Medulla oblongata (tissue), 1 donor: ENCODE measurements at regions not wholly inside any gene's neighbourhood (a gene's known extent, or its start where the extent isn't known, plus 50 kb on each side); places are given as distances from the start of the nearest gene placed in this dataset.
A peak's percentile ranks its signal among the peaks of the same experiment; 100 is the strongest.
"Not testable (repeated sequence)": the region's sequence is repeated elsewhere in the genome, so short reads cannot be mapped to it uniquely, and the experiment has no call there.

Experiments
- DNase-seq: peaks from one replicate; pipeline ENCODE4 v3.0.0-alpha.2; 2015; ENCODE audit errors: extremely low spot score

DNA sequence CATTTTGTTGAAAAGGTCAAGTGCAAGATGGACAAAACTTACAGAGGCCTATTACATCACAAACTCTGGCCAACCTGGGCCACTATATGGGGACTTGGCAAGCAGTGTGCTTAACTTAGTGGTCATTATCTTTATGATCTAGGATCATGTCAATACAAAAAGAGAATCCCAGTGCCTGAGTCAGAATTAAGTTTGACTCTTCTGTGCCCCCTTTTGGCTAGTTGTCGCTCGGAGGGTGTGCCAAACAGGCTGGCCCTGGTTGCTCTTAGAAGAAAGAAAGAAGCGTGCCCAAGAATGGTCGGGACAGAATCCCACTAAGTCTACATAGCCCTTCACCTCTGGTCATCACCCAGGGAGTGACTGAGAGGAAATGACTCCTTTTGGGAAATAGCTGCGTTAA lies 100.1 kb downstream of the EIF4E start:
- no peak for DNase-seq

DNA sequence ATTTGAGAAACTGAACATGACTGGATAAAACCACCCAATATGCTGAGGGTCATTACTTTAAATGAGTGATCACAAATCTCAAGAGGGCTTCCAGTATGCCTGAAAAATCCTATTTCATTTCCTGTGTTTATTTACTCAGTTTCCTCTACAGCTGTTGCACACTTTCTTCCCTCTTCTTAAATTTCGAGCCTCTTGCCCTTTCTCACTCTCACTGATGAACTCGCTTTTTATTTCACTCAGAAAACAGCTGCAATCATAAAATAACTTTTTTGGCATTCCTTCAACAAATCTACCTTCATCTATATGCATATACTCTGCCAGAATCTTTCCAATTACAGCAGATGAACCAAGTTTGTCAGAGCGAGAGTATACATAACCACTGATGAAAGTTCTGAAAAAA lies 101.3 kb downstream of the EIF4E start:
- no peak for DNase-seq

GRCh38 chr4:98822144-98822543 lies 106.8 kb downstream of the EIF4E start:
- DNase-seq, result no peak

GRCh38 chr4:98818116-98818515 lies 110.8 kb downstream of the EIF4E start:
- DNase-seq, result not testable (repeated sequence)

DNA sequence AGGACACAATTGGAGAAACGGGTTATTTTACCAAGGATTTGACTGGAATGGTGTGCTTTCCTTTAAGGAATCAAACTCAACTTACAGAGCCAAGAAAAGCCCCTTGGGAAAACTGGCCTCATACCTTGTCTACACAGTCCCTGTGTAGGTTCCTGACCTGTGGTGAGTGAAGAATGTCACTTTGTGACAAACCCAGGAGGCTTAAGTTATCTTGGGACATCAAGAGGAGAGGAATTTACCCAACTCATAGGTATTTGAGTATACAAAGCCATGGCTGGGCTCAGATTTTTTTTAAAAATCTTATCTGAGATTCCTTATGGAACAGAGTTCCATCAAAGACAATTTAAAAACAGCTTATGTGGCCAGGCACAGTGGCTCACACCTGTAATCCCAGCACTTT lies 112.1 kb downstream of the EIF4E start:
- no peak for DNase-seq

- no peak for DNase-seq
Measured at GRCh38 chr4:98816386-98816785, 112.5 kb downstream of the EIF4E start.

GRCh38 chr4:98804403-98804802 lies 124.5 kb downstream of the EIF4E start:
- no peak for DNase-seq

GRCh38 chr4:98803251-98803650 lies 125.7 kb downstream of the EIF4E start:
- DNase-seq, result no peak

DNA sequence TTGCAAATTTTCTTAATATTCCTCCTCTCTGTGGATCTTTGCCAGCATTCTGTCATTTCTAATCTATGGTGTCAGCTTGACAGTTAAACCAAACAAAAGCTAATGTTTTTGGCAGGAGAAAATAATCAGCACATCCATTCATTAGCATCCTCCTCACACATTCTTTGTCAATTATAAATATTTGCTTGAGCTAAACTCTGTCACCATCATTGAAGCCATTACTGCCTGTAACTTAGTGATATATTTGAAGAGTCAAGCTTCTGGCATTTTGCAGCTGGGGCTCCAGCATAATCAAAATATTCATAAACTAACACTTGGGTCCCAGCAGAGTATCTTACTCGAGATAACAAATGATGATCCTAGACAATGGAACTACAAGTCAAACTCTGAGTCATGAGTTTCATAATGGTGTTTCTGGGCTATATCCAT lies 126.1 kb downstream of the EIF4E start:
- DNase-seq, result no peak

DNA sequence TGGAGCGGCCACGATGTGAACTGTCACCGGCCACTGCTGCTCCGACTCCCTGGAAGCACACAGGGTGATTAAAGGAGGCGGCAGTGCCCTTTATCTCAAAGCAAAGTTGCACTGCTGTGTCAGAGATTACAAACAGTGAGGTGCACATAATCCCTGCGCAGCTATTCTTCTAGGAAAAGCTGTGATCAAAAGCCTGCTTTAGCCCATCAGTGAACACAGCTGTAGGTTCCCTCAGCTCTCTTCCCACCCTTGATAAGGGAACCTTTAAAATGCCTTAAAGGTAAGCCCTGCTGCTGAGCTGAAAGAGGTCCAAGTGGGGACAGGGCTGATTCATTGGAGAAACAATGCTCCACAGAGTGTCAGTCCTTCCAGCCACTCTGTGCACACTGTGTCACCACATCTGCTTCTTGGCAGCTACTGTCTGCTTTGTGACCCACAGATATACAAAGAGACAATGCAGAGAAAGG lies 127.6 kb downstream of the EIF4E start:
- peak; percentile 87 for DNase-seq

- DNase-seq, result no peak
Measured at GRCh38 chr4:98796991-98797390, 131.9 kb downstream of the EIF4E start.

DNA sequence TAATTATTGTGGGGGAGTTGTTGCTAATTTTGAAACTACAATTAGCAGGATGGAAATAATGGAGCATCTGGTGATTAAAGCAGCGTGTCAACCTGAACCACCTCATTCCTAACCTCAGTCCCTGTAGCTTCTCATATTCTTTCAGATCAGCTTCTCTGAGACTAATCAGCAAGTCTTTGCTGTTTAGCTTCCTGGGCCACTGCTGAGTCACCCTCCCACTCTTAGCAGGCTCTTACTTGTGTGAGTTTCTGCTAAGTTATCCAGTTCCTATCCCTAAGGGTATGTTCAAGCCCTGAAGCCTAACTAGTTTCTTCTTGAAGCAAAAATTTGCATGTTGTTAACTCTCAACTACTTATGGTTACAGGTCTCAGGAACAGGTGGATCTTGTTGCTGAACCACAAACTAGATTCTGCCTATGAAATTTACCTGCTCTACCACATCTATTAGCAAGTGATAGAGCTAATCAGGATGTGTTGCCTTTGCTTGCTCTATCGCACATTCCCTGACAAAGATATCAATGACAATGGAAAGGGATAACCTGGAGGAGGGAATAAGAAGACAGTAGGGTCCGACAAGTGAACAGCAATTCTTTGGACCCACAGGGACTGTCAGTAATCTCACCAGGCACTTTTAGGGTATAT lies 134.2 kb downstream of the EIF4E start:
- no peak for DNase-seq

DNA sequence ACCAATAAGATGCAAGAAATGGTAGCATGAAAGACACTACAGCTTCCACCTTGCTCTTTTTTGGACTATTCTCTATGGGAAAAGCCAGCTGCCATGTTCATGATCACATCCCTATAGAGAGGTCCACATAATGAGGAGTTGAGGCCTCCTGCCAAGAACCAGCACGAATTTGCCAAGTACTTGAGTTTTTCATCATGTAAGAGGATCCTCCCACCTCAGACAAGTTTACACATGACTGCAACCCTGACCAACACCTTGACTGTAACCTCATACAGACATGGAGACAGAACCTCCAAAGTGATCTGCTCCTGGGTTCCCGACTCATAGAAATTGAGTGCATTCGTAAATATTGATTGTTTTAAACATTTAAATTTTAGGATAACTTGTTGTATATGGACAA lies 135.2 kb upstream of the TSPAN5 start:
- DNase-seq, result no peak

DNA sequence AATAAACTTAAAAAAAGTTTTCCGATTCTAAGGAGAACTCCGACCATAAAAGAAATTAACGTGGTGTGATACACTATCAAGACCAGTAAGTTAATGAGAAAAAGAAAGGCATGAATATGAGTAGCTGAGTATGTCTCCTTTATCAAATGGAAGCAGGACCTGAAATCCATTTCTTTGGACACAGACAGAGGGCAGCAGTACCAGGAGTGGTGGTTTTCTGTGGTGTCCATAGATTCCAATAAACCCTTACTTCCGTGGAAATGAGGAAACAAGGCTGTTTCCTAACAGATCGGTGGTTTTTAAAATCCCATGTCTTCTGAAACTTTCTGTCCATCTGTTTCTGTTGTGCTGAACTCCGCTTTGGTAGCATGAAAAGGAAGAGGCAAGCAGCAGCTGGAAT lies 128.5 kb upstream of the TSPAN5 start:
- DNase-seq, result peak; percentile 52

DNA sequence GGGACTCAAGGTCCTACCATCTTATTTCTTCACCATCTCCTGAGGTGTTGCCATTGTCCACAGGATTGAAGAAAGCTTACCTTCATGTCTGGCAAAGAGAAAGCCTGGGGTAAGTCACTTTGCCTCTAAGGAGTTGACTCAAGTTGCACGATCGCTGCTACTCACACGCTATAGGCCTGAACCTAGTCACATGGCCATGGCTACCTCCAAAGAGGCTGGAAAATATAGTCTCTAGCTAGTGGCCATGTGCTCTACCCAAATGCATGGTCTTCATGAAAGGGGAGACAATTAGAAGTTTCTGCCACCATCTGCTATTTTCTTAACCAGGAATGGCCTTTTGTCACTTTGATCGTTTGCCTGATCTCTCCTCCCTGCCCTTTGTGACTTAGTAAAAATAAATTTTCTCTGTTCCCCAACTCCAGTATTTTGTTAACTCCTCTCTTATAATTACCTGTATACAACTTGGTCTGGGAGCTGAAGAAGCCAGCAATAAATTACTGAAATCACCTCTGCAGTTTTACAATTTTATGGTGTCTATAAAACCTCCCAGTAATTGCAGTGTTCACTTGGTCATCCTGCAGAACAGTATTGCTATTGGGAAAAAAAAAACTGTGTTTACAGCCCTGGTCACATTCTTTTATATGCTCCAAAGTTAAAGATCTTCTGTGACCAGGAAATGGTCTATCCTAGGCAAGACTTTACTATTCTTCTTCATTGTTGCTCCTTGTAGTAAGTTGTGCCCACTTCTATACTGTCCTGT lies 126.7 kb upstream of the TSPAN5 start:
- no peak for DNase-seq

DNA sequence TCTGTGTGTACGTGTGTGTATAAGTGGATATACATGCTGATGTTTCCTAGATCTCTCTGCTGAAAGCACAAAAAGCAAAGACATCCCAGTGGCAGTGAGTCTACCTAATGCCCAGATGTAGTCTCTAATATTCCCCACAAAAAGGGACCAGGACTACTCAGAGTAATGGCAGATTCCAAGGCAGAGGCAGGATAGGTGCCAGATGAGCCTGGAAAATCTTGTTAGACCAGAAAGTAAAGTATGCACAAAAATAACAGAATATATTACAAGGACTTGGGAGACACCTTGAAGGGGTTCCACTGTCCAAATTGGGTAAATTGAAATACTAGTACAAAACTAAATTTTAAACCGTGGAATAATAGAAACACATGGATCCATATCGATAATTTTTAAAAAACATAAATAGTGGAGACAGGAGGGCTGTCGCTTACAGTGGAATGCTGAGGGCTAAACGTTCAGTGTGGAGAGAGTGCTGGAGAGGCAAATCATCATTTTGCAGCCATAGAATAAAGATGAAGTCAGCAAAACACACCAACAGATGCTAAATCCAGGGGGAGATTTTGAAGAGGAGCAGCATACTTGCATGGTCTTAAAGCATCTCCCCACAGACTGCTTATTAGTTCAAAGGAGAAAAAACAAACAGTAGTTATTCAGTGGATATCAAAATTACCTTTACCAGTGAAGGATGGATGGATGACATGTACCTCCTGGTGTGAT lies 123.4 kb upstream of the TSPAN5 start:
- DNase-seq, result no peak

- no peak for DNase-seq
Measured at GRCh38 chr4:98780926-98781325, 122.5 kb upstream of the TSPAN5 start.

DNA sequence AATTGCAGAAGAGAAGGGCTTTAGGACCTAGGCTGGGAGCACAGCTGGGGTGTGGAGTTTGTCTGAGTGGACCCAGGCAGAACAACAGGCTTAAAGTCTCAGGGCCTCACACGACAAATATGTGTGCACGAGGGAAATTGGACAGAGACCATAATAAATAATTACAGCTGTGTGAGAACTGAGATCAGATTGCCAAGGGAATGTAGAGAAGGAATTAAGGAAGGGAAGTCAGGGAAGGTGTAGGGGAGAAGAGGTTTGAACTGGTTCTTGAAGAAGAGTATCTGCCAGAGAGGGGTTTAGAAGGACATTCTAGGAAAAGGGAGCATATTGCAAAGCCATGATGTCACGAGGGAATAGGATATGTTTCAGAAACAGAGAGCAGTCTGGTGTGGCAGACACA lies 120.7 kb upstream of the TSPAN5 start:
- DNase-seq, result no peak

DNA sequence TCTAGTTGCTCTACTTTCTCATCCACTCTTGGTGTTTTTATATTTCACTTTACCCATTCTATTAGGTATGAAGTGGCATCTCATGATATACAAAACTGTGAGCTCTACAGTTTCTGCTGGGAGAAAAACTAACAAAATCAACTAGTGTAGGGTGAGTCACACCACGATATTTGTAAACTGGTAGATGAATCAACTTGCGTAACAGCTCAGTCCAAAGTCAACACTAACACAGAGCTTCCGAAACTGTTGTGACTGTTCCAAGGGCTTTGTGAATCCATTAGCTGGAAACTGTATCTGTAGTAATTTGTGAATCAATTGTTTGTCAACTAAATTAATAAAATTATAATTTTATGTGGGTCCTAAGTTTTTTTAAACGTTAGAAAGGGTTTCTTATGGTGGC lies 119.8 kb upstream of the TSPAN5 start:
- no peak for DNase-seq

DNA sequence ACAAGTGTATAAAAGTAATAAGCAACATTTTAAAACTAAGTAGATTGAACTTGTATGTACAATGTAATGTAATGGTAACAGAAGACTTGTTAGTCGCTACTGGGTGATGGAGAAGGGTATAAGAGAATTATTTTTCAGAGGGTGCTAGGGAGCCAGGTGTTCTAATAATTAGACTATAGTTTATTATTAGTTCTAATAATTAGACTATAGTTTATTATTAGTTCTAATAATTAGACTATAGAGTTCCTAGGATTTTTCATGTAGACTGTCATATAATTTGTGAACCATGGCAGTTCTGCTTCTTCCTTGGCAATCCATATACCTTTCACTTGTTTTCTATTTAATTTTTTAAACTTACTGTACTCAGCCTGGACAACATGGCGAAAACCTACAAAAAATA lies 117.3 kb upstream of the TSPAN5 start:
- DNase-seq, result no peak

- DNase-seq, result no peak
Measured at GRCh38 chr4:98773638-98774037, 115.2 kb upstream of the TSPAN5 start.

- DNase-seq, result no peak
Measured at GRCh38 chr4:98771959-98772632, 113.7 kb upstream of the TSPAN5 start.
